ENCODE measurements at regions not wholly inside any gene's neighbourhood (a gene's known extent, or its start where the extent isn't known, plus 50 kb on each side); places are given as distances from the start of the nearest gene placed in this dataset.

GRCh38 chr1:69455718-69456117, 112.0 kb upstream of the LRRC7 start:
- Histone ChIP-seq H3K4me1 (no peaks in the 10 kb centered on the region), H3K36me3 (no peaks in the 10 kb centered on the region), H3K4me3 (no peak overlapping the region), H3K27me3 (no peaks in the 10 kb centered on the region), H3K27ac (no peak overlapping the region), H3K9me3 (no peaks in the 10 kb centered on the region)
- ATAC-seq (ENCODE audit: low FRiP score in 2 of 2) (no peak), DNase-seq (no peak)
- WGBS, 2 donors: 25 to 32% methylated on average over 3 of the region's 3 CpGs
- TF ChIP-seq EP300 (IDR thresholded peaks at IDR 0.05) (no peak), POLR2A (IDR thresholded peaks at IDR 0.05) (no peak), POLR2AphosphoS5 (IDR thresholded peaks at IDR 0.05) (no peak)
- TF ChIP-seq, protein P1, sequence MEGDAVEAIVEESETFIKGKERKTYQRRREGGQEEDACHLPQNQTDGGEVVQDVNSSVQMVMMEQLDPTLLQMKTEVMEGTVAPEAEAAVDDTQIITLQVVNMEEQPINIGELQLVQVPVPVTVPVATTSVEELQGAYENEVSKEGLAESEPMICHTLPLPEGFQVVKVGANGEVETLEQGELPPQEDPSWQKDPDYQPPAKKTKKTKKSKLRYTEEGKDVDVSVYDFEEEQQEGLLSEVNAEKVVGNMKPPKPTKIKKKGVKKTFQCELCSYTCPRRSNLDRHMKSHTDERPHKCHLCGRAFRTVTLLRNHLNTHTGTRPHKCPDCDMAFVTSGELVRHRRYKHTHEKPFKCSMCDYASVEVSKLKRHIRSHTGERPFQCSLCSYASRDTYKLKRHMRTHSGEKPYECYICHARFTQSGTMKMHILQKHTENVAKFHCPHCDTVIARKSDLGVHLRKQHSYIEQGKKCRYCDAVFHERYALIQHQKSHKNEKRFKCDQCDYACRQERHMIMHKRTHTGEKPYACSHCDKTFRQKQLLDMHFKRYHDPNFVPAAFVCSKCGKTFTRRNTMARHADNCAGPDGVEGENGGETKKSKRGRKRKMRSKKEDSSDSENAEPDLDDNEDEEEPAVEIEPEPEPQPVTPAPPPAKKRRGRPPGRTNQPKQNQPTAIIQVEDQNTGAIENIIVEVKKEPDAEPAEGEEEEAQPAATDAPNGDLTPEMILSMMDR (IDR thresholded peaks at IDR 0.05): no peak

DNA sequence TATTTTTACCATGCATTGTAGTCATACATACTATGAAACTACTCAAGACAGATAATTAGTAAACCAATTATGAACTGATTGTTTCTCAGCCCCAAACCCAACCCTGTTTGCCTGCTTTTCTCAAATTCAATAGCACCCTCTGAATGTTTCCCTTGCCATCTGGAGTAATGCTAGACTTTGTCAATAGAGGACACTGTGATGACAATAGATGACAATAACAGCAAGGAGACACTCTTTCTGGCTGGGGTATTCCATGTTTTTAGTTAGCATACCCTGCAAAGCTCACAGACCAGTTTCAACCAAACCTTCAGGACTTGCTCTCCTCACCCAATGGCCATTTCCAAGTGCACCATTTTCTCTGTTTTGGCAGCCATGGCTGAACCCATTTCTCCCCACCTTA, 108.5 kb upstream of the LRRC7 start:
- TF ChIP-seq, protein P1 (IDR thresholded peaks at IDR 0.05): no peak
- no peak for TF ChIP-seq POLR2AphosphoS5 (IDR thresholded peaks at IDR 0.05)
- TF ChIP-seq POLR2A (IDR thresholded peaks at IDR 0.05): no peak
- TF ChIP-seq EP300 (IDR thresholded peaks at IDR 0.05): no peak

GRCh38 chr1:69475021-69475420, 92.7 kb upstream of the LRRC7 start:
- ATAC-seq (ENCODE audit: low FRiP score in 2 of 2): no peak
- Histone ChIP-seq H3K36me3 (no peaks in the 10 kb centered on the region), H3K4me3 (no peak overlapping the region), H3K27me3 (no peaks in the 10 kb centered on the region), H3K4me1 (no peaks in the 10 kb centered on the region), H3K9me3 (no peaks in the 10 kb centered on the region), H3K27ac (no peak overlapping the region)
- TF ChIP-seq POLR2AphosphoS5 (IDR thresholded peaks at IDR 0.05) (no peak), POLR2A (IDR thresholded peaks at IDR 0.05) (no peak), EP300 (IDR thresholded peaks at IDR 0.05) (no peak)
- TF ChIP-seq, protein P1 (IDR thresholded peaks at IDR 0.05): no peak
- whole genome bisulfite sequencing, 2 donors: 87 to 89% methylated on average over 2 of the region's 2 CpGs
- no peak for DNase-seq

More for the DNA sequence above, 108.5 kb upstream of the LRRC7 start:
- no peaks in the 10 kb centered on the region for H3K9me3 ChIP-seq
- H3K4me1 ChIP-seq: no peaks in the 10 kb centered on the region
- ATAC-seq (ENCODE audit: low FRiP score in 2 of 2) (no peak), DNase-seq (no peak)
- H3K27ac ChIP-seq: no peak overlapping the region
- no peaks in the 10 kb centered on the region for H3K36me3 ChIP-seq
- no peaks in the 10 kb centered on the region for H3K27me3 ChIP-seq
- no peak overlapping the region for H3K4me3 ChIP-seq

DNA sequence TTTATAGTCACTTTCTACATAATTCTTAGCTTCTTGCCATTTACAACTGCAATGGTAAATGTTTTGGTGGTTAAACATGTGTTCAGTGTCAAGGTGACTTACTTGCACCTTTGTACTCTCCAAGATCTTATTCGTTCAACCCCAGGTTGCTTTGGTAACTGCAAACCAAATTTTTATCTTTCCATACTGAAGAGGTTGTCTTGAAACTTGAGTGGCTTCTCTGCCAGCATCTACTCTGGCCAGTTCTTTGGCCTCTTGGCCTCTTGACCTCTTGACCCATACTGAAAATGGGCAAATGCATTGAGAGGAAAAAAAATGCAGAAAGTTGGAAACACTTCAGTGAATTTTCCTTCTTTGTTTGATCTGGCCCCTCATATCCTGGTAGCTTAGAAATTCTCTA, 88.0 kb upstream of the LRRC7 start:
- WGBS, 2 donors: 54 to 59% methylated on average over 1 of the region's 1 CpG
- no peaks in the 10 kb centered on the region for H3K9me3 ChIP-seq
- no peak overlapping the region for H3K4me3 ChIP-seq
- H3K27me3 ChIP-seq: no peaks in the 10 kb centered on the region
- DNase-seq: no peak
- H3K27ac ChIP-seq: no peak overlapping the region
- no peaks in the 10 kb centered on the region for H3K36me3 ChIP-seq
- ATAC-seq (ENCODE audit: low FRiP score in 2 of 2): no peak
- H3K4me1 ChIP-seq: no peaks in the 10 kb centered on the region
- TF ChIP-seq POLR2A (IDR thresholded peaks at IDR 0.05): no peak
- TF ChIP-seq POLR2AphosphoS5 (IDR thresholded peaks at IDR 0.05): no peak
- TF ChIP-seq, protein P1 (IDR thresholded peaks at IDR 0.05): no peak
- no peak for TF ChIP-seq EP300 (IDR thresholded peaks at IDR 0.05)

- no peak for ATAC-seq (ENCODE audit: low FRiP score in 2 of 2)
- no peak overlapping the region for H3K27ac ChIP-seq
- H3K4me3 ChIP-seq: no peak overlapping the region
- H3K27me3 ChIP-seq: no peaks in the 10 kb centered on the region
- H3K4me1 ChIP-seq: no peaks in the 10 kb centered on the region
- 56 to 68% methylated on average over 2 of the region's 2 CpGs for WGBS, 2 donors
- no peaks in the 10 kb centered on the region for H3K36me3 ChIP-seq
- DNase-seq: no peak
- TF ChIP-seq POLR2A (IDR thresholded peaks at IDR 0.05) (no peak), EP300 (IDR thresholded peaks at IDR 0.05) (no peak), POLR2AphosphoS5 (IDR thresholded peaks at IDR 0.05) (no peak)
- TF ChIP-seq, protein P1 (IDR thresholded peaks at IDR 0.05): no peak
- no peaks in the 10 kb centered on the region for H3K9me3 ChIP-seq
These were observed 84.5 kb upstream of the LRRC7 start for GRCh38 chr1:69483246-69483645.
